ENCODE measurements at regions not wholly inside any gene's neighbourhood (a gene's known extent, or its start where the extent isn't known, plus 50 kb on each side); places are given as distances from the start of the nearest gene placed in this dataset.

GRCh38 chr9:129460323-129461261, 160.3 kb downstream of the C9orf50 start:
- H3K4me1 Mint-ChIP-seq (ENCODE audit: low read depth): peaks cover 35% of the 10 kb centered on the region
- peak; percentile 74 for ATAC-seq (ENCODE audit: poor library complexity)
- TF ChIP-seq CTCF (IDR thresholded peaks at IDR 0.05): no peak
- H3K4me3 ChIP-seq (ENCODE audit: low read length): peak overlapping the region; percentile 55
- peak overlapping the region; percentile 73 for H3K4me3 Mint-ChIP-seq
- peak; percentile 71 to 96 (median 86) for DNase-seq
- H3K9me3 ChIP-seq (ENCODE audit: control insufficient read depth in 1 of 2, insufficient read depth in 1 of 2, low read length in 2 of 2): no peaks in the 10 kb centered on the region
- H3K9me3 Mint-ChIP-seq: no peaks in the 10 kb centered on the region
- H3K27ac ChIP-seq (ENCODE audit: low read depth in 1 of 2, low read length in 2 of 2): peak overlapping the region; percentile 59 to 87
- intact Hi-C loops (cut with DNase I, micrococcal nuclease): loop anchor here in 1 of 2 experiments (1.0 to 2.0 kb wide), 2 partner anchors 26 to 47 kb away; no protein-coding TSS in a partner anchor
- ChIA-PET CTCF (interaction anchor here (0.6 to 3.3 kb wide), 12 partner anchors 21 to 321 kb away, joined by 3 to 12 read pairs (median 4); no protein-coding TSS in a partner anchor), POLR2A (interaction anchor here (0.6 to 2.9 kb wide), 10 partner anchors 14 to 282 kb away, joined by 3 to 21 read pairs (median 6); partner anchors contain the start of gene IER5L)
- H3K4me1 ChIP-seq (ENCODE audit: insufficient read depth, low read length): peaks cover 60% of the 10 kb centered on the region
- no peaks in the 10 kb centered on the region for H3K27me3 Mint-ChIP-seq
- no peaks in the 10 kb centered on the region for H3K36me3 Mint-ChIP-seq (ENCODE audit: low read depth)
- H3K36me3 ChIP-seq (ENCODE audit: insufficient read depth, low read length): no peaks in the 10 kb centered on the region
- no peaks in the 10 kb centered on the region for H3K27me3 ChIP-seq (ENCODE audit: control insufficient read depth in 1 of 2, insufficient read depth in 2 of 2, low read length in 2 of 2)
- peak overlapping the region; percentile 89 for H3K27ac Mint-ChIP-seq

GRCh38 chr9:129459547-129460322, 161.2 kb downstream of the C9orf50 start:
- H3K27ac Mint-ChIP-seq: peak overlapping the region; percentile 89
- TF ChIP-seq CTCF (IDR thresholded peaks at IDR 0.05): no peak
- peak overlapping the region; percentile 45 for H3K4me3 Mint-ChIP-seq
- no peaks in the 10 kb centered on the region for H3K9me3 Mint-ChIP-seq
- ChIA-PET CTCF (interaction anchor here (0.6 to 3.3 kb wide), 12 partner anchors 21 to 320 kb away, joined by 3 to 12 read pairs (median 4); no protein-coding TSS in a partner anchor), POLR2A (interaction anchor here (0.7 to 2.9 kb wide), 11 partner anchors 23 to 282 kb away, joined by 3 to 21 read pairs (median 7); partner anchors contain the start of gene IER5L)
- H3K27ac ChIP-seq (ENCODE audit: low read depth in 1 of 2, low read length in 2 of 2): peak overlapping the region; percentile 56 to 68
- ATAC-seq (ENCODE audit: poor library complexity) (no peak), DNase-seq (peak in 3 of 14 experiments; percentile 15 to 36 (median 23))
- H3K4me1 Mint-ChIP-seq (ENCODE audit: low read depth): peaks cover 37% of the 10 kb centered on the region
- peak overlapping the region; percentile 55 for H3K4me3 ChIP-seq (ENCODE audit: low read length)
- intact Hi-C loops (cut with DNase I, micrococcal nuclease): loop anchor here (1.0 to 5.0 kb wide), 6 partner anchors 27 to 282 kb away; partner anchors contain the start of gene IER5L (in 1 of the 2)
- H3K4me1 ChIP-seq (ENCODE audit: insufficient read depth, low read length): peaks cover 54% of the 10 kb centered on the region
- H3K36me3 ChIP-seq (ENCODE audit: insufficient read depth, low read length): no peaks in the 10 kb centered on the region
- H3K36me3 Mint-ChIP-seq (ENCODE audit: low read depth): no peaks in the 10 kb centered on the region
- H3K27me3 Mint-ChIP-seq: no peaks in the 10 kb centered on the region
- no peaks in the 10 kb centered on the region for H3K9me3 ChIP-seq (ENCODE audit: control insufficient read depth in 1 of 2, insufficient read depth in 1 of 2, low read length in 2 of 2)
- H3K27me3 ChIP-seq (ENCODE audit: control insufficient read depth in 1 of 2, insufficient read depth in 2 of 2, low read length in 2 of 2): no peaks in the 10 kb centered on the region

Measured in CD4-positive, alpha-beta T cell (primary cell).